HEK293 (cell line): ENCODE measurements at regions not wholly inside any gene's neighbourhood (a gene's known extent, or its start where the extent isn't known, plus 50 kb on each side); places are given as distances from the start of the nearest gene placed in this dataset.
A peak's percentile ranks its signal among the peaks of the same experiment; 100 is the strongest.

Experiments
- CTCF ChIA-PET: fragments of 350-600 bp; formaldehyde crosslinking; extraction: SDS; loops from one replicate; lab custom pipeline; 2021; ENCODE audit warnings: antibody characterized with exemption; lab: Yijun Ruan, JAX
- POLR2A ChIA-PET: fragments of 300-600 bp; formaldehyde crosslinking; extraction: SDS; loops from one replicate; lab custom pipeline; 2020; ENCODE audit warnings: antibody characterized with exemption, inconsistent platforms; lab: Yijun Ruan, JAX
- H3K27ac ChIP-seq: fragments of 200-500 bp; sonication (Bioruptor generic); 2 replicates; pipeline ENCODE4 v1.5.1; 2014; ENCODE audit warnings: low read depth, low read length, control low read depth, inconsistent platforms; ENCODE audit errors: extremely low read depth
- H3K36me3 ChIP-seq, 2 experiments: fragments of 200-500 bp in 1 of 2; sonication (Bioruptor generic) in 1 of 2; 1 replicate in 1 of 2; 2 replicates in 1 of 2; pipeline ENCODE4 v1.5.1; 2014 to 2017; ENCODE audit warnings: inconsistent platforms in 2 of 2, low read length in 2 of 2; ENCODE audit not compliant: control insufficient read depth in 2 of 2, insufficient read depth in 1 of 2
- H3K4me1 ChIP-seq: fragments of 200-500 bp; sonication (Bioruptor generic); 2 replicates; pipeline ENCODE4 v1.5.1; 2014; ENCODE audit warnings: mild to moderate bottlenecking, low read length, inconsistent platforms; ENCODE audit not compliant: control insufficient read depth, insufficient read depth
- H3K4me3 ChIP-seq: 2 replicates; pipeline ENCODE4 v1.5.1; 2011; ENCODE audit warnings: low read depth, mild to moderate bottlenecking, control low read depth, low read length, moderate library complexity
- H3K9me3 ChIP-seq: fragments of 200-500 bp; sonication (Bioruptor generic); 2 replicates; pipeline ENCODE4 v1.5.1; 2014; ENCODE audit warnings: low read depth, low read length, inconsistent platforms; ENCODE audit not compliant: control insufficient read depth, insufficient read depth
- EGR2 ChIP-seq: fragments of 450-650 bp; formaldehyde crosslinking; IDR thresholded peaks from 2 replicates; pipeline ENCODE4 v1.5.1; 2016; ENCODE audit warnings: low read depth, missing biosample characterization, missing genetic modification characterization
- KLF8 ChIP-seq: fragments of 450-650 bp; formaldehyde crosslinking; IDR thresholded peaks from 2 replicates; pipeline ENCODE4 v1.5.1; 2016; ENCODE audit warnings: missing biosample characterization, missing genetic modification characterization
- KLF9 ChIP-seq: fragments of 450-650 bp; formaldehyde crosslinking; IDR thresholded peaks from 2 replicates; pipeline ENCODE4 v1.5.1; 2016; ENCODE audit warnings: missing biosample characterization, missing genetic modification characterization, low read depth
- OVOL3 ChIP-seq: fragments of 450-650 bp; formaldehyde crosslinking; IDR thresholded peaks from 2 replicates; pipeline ENCODE4 v1.5.1; 2016; ENCODE audit warnings: missing biosample characterization, missing genetic modification characterization
- REPIN1 ChIP-seq: fragments of 450-650 bp; formaldehyde crosslinking; IDR thresholded peaks from 2 replicates; pipeline ENCODE4 v1.5.1; 2017; ENCODE audit warnings: missing biosample characterization, missing genetic modification characterization, low read depth
- SALL2 ChIP-seq: fragments of 450-650 bp; formaldehyde crosslinking; IDR thresholded peaks from 2 replicates; pipeline ENCODE4 v1.5.0; 2017; ENCODE audit warnings: missing biosample characterization, mild to moderate bottlenecking, missing genetic modification characterization, borderline replicate concordance
- ZFHX2 ChIP-seq: fragments of 450-650 bp; formaldehyde crosslinking; conservative IDR thresholded peaks from 2 replicates; pipeline ENCODE4 v1.5.1; 2016; ENCODE audit warnings: missing biosample characterization, missing genetic modification characterization
- ZNF133 ChIP-seq: fragments of 450-650 bp; formaldehyde crosslinking; IDR thresholded peaks from 2 replicates; pipeline ENCODE4 v1.5.1; 2016; ENCODE audit warnings: missing biosample characterization, missing genetic modification characterization
- ZNF16 ChIP-seq: fragments of 450-650 bp; formaldehyde crosslinking; IDR thresholded peaks from 2 replicates; pipeline ENCODE4 v1.5.1; 2016; ENCODE audit warnings: low read depth, missing biosample characterization, missing genetic modification characterization
- ZNF174 ChIP-seq: fragments of 450-650 bp; formaldehyde crosslinking; IDR thresholded peaks from 2 replicates; pipeline ENCODE4 v1.5.0; 2017; ENCODE audit warnings: missing biosample characterization, mild to moderate bottlenecking, missing genetic modification characterization
- ZNF19 ChIP-seq: fragments of 450-650 bp; formaldehyde crosslinking; IDR thresholded peaks from 2 replicates; pipeline ENCODE4; 2016; ENCODE audit warnings: missing biosample characterization, missing genetic modification characterization, low read depth
- ZNF214 ChIP-seq: fragments of 450-650 bp; formaldehyde crosslinking; IDR thresholded peaks from 2 replicates; pipeline ENCODE4 v1.5.1; 2017; ENCODE audit warnings: missing biosample characterization, mild to moderate bottlenecking, missing genetic modification characterization, borderline replicate concordance
- ZNF221 ChIP-seq: fragments of 450-650 bp; formaldehyde crosslinking; IDR thresholded peaks from 2 replicates; pipeline ENCODE4 v1.5.1; 2017; ENCODE audit warnings: missing biosample characterization, missing genetic modification characterization, borderline replicate concordance
- ZNF394 ChIP-seq: fragments of 450-650 bp; formaldehyde crosslinking; IDR thresholded peaks from 2 replicates; pipeline ENCODE4 v1.5.1; 2016; ENCODE audit warnings: missing biosample characterization, missing genetic modification characterization, mild to moderate bottlenecking, moderate library complexity, borderline replicate concordance
- ZNF416 ChIP-seq: fragments of 450-650 bp; formaldehyde crosslinking; IDR thresholded peaks from 2 replicates; pipeline ENCODE4 v1.5.1; 2016; ENCODE audit warnings: missing biosample characterization, missing genetic modification characterization
- ZNF426 ChIP-seq: fragments of 450-650 bp; formaldehyde crosslinking; IDR thresholded peaks from 2 replicates; pipeline ENCODE4 v1.5.1; 2017; ENCODE audit warnings: missing biosample characterization, missing genetic modification characterization, mild to moderate bottlenecking, inconsistent platforms, moderate library complexity
- ZNF518A ChIP-seq: fragments of 450-650 bp; formaldehyde crosslinking; conservative IDR thresholded peaks from 2 replicates; pipeline ENCODE4 v1.5.1; 2016; ENCODE audit warnings: low read depth, missing biosample characterization, missing genetic modification characterization
- ZNF529 ChIP-seq: fragments of 450-650 bp; formaldehyde crosslinking; IDR thresholded peaks from 2 replicates; pipeline ENCODE4 v1.5.1; 2017; ENCODE audit warnings: missing genetic modification characterization, missing biosample characterization; ENCODE audit not compliant: insufficient replicate concordance
- ZNF560 ChIP-seq: fragments of 450-650 bp; formaldehyde crosslinking; IDR thresholded peaks from 2 replicates; pipeline ENCODE4 v1.5.1; 2017; ENCODE audit warnings: missing biosample characterization, missing genetic modification characterization, borderline replicate concordance
- ZNF610 ChIP-seq: fragments of 450-650 bp; formaldehyde crosslinking; IDR thresholded peaks from 2 replicates; pipeline ENCODE4 v1.5.1; 2016; ENCODE audit warnings: missing biosample characterization, missing genetic modification characterization, borderline replicate concordance
- ZNF629 ChIP-seq: fragments of 450-650 bp; formaldehyde crosslinking; IDR thresholded peaks from 2 replicates; pipeline ENCODE4 v1.5.1; 2017; ENCODE audit warnings: missing biosample characterization, missing genetic modification characterization
- ZNF701 ChIP-seq: fragments of 450-650 bp; formaldehyde crosslinking; IDR thresholded peaks from 2 replicates; pipeline ENCODE4 v1.5.1; 2016; ENCODE audit warnings: missing biosample characterization, missing genetic modification characterization
- ZNF777 ChIP-seq: fragments of 450-650 bp; formaldehyde crosslinking; IDR thresholded peaks from 2 replicates; pipeline ENCODE4 v1.5.1; 2017; ENCODE audit warnings: missing biosample characterization, missing genetic modification characterization, borderline replicate concordance
- TF ChIP-seq, protein P1 (sequence below): fragments of 450-650 bp; formaldehyde crosslinking; IDR thresholded peaks from 2 replicates; pipeline ENCODE4 v1.5.1; 2017; ENCODE audit warnings: missing biosample characterization, mild to moderate bottlenecking, missing genetic modification characterization, moderate library complexity

DNA sequence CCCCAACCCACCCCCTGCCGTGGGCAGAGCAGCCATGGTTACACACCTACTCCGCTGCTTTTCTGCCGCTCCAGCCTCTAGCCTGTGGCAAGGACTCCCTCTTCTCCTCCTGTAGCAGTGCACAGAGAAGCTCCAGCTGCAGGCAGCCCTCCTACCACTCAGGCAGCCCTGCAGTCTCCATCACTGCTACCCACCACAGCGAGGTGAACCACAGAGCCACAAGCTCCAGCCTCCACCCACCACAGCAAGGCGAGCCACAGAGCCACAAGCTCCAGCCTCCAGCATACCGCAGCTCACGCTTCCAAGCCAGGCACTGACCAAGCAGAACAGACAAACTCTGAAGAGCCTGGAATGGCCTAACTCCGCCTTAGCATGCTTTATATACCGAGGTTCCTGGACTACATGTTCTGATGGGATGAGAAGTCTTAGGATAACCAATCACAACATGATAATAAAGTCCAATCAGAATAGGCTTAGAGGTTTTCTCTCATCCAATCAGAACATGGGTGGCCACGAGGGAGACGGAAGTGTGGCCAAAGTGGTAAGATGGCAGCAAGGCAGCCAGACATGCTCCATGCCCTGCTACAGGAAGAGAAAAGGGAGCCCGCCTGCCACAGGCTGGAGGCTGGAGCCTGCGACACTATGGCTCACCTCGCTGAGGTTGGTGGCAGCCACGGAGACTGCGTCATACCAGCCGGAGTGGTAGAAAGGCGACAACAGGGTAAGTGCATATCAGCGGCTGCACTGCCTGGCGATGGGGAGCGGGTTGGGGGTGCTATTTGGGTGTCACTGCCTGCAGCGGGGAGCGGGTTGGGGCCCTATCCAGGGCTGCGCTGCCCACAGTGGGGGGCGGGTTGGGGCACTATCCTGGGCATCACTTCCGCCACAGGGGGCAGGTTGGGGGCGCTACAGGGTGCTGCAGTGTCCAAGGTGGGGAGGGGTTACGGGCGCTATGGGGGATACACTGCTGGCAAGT lies 75.8 kb upstream of the PCAT7 start:
- POLR2A ChIA-PET: no interaction called here
- no peaks in the 10 kb centered on the region for H3K36me3 ChIP-seq
- no peak for TF ChIP-seq KLF8 (tag by site-specific recombination)
- TF ChIP-seq ZFHX2: 0 out of 2 replicates have a peak, but pooled peaks have one; percentile 11
- 0 out of 2 replicates have a peak, but pooled peaks have one; percentile 7 for TF ChIP-seq EGR2 (tag by site-specific recombination)
- TF ChIP-seq KLF9 (tag by site-specific recombination): no peak
- TF ChIP-seq, all 188 proteins: peak for 2
- Histone ChIP-seq H3K27ac (no peak overlapping the region), H3K4me1 (no peaks in the 10 kb centered on the region), H3K9me3 (no peaks in the 10 kb centered on the region), H3K4me3 (no peak overlapping the region)
- CTCF ChIA-PET: no interaction called here

GRCh38 chr9:94479757-94480156 lies 75.1 kb upstream of the PCAT7 start:
- H3K36me3 ChIP-seq: no peaks in the 10 kb centered on the region
- ChIA-PET POLR2A (no interaction called here), CTCF (no interaction called here)
- H3K4me1 ChIP-seq: no peaks in the 10 kb centered on the region
- H3K9me3 ChIP-seq: no peaks in the 10 kb centered on the region
- no peak overlapping the region for H3K27ac ChIP-seq
- no peak overlapping the region for H3K4me3 ChIP-seq
- TF ChIP-seq ZNF416: no peak
- no peak for TF ChIP-seq ZNF610 (tag by site-specific recombination)
- no peak for TF ChIP-seq ZNF777 (tag by site-specific recombination)
- TF ChIP-seq ZNF560 (tag by site-specific recombination): no peak
- no peak for TF ChIP-seq ZNF394 (tag by site-specific recombination)
- no peak for TF ChIP-seq ZNF629
- TF ChIP-seq ZNF529: no peak
- no peak for TF ChIP-seq ZNF426 (tag by site-specific recombination)
- TF ChIP-seq ZNF221: no peak
- TF ChIP-seq, protein P1, sequence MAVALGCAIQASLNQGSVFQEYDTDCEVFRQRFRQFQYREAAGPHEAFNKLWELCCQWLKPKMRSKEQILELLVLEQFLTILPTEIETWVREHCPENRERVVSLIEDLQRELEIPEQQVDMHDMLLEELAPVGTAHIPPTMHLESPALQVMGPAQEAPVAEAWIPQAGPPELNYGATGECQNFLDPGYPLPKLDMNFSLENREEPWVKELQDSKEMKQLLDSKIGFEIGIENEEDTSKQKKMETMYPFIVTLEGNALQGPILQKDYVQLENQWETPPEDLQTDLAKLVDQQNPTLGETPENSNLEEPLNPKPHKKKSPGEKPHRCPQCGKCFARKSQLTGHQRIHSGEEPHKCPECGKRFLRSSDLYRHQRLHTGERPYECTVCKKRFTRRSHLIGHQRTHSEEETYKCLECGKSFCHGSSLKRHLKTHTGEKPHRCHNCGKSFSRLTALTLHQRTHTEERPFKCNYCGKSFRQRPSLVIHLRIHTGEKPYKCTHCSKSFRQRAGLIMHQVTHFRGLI: no peak
- TF ChIP-seq OVOL3: no peak
- no peak for TF ChIP-seq REPIN1
- TF ChIP-seq SALL2 (tag by site-specific recombination): no peak

DNA sequence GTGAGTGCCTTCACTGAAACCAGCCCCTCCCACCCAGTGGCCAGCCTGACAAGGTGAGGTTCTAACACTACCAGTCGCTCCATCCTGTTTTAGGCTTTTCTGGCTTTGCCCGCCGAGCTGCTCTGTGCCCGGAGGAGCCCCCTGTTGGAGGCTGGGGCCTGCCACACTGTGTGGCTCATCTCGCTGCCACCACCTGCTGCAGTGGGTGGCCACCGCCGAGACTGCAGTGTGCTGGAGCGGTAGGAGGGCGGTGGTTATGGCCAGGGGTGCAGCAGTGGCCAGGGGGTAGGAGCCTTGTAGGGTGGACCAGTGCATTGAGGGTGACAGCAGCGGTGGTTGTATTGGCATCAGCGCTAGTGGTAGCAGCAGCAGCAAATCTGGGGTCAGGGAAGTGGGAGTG lies 74.7 kb upstream of the PCAT7 start:
- H3K27ac ChIP-seq: no peak overlapping the region
- H3K4me3 ChIP-seq: no peak overlapping the region
- H3K9me3 ChIP-seq: no peaks in the 10 kb centered on the region
- no peaks in the 10 kb centered on the region for H3K4me1 ChIP-seq
- ChIA-PET POLR2A (no interaction called here), CTCF (no interaction called here)
- no peaks in the 10 kb centered on the region for H3K36me3 ChIP-seq
- TF ChIP-seq ZNF518A (no peak), ZFHX2 (no peak), ZNF701 (no peak), ZNF214 (tag by site-specific recombination) (no peak), ZNF133 (no peak), KLF9 (tag by site-specific recombination) (no peak), ZNF16 (tag by site-specific recombination) (no peak), ZNF174 (tag by site-specific recombination) (no peak), ZNF19 (tag by site-specific recombination) (no peak)
